ENCODE measurements at regions not wholly inside any gene's neighbourhood (a gene's known extent, or its start where the extent isn't known, plus 50 kb on each side); places are given as distances from the start of the nearest gene placed in this dataset.

- DNase-seq (ENCODE audit: extremely low read depth in 1 of 11, low read depth in 9 of 11, low spot score in 4 of 11), result no peak
These were observed 110.7 kb upstream of the ADGRF1 start for GRCh38 chr6:47152666-47153403.

GRCh38 chr6:47151232-47151898 lies 109.2 kb upstream of the ADGRF1 start:
- no peak for DNase-seq (ENCODE audit: extremely low read depth in 1 of 11, low read depth in 9 of 11, low spot score in 4 of 11)

DNA sequence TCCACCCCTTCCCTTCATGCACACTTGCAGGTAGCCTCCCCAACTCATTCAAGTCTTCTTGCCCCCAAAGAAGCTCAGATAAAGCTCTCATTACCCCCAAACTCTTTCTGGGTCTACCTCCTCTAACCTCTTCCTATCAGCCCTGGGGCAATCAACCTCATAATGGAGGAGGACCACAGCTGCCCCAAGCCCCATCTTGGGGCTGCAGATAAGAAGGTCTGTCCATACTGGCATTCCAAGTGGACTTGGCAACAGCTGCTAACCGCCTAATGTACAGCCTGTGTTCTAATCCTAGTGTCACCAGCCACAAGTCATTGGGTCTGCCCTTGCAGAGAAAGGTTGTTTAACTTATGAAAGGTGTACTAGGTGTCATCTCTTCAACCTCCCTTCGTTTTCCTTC lies 107.4 kb upstream of the ADGRF1 start:
- no peak for DNase-seq (ENCODE audit: extremely low read depth in 1 of 11, low read depth in 9 of 11, low spot score in 4 of 11)

- DNase-seq (ENCODE audit: extremely low read depth in 1 of 11, low read depth in 9 of 11, low spot score in 4 of 11), result no peak
These were observed 106.9 kb upstream of the ADGRF1 start for GRCh38 chr6:47149066-47149465.

GRCh38 chr6:47147836-47148344 lies 105.8 kb upstream of the ADGRF1 start:
- DNase-seq (ENCODE audit: extremely low read depth in 1 of 11, low read depth in 9 of 11, low spot score in 4 of 11), result no peak

GRCh38 chr6:47147175-47147727 lies 105.1 kb upstream of the ADGRF1 start:
- no peak for DNase-seq (ENCODE audit: extremely low read depth in 1 of 11, low read depth in 9 of 11, low spot score in 4 of 11)

DNA sequence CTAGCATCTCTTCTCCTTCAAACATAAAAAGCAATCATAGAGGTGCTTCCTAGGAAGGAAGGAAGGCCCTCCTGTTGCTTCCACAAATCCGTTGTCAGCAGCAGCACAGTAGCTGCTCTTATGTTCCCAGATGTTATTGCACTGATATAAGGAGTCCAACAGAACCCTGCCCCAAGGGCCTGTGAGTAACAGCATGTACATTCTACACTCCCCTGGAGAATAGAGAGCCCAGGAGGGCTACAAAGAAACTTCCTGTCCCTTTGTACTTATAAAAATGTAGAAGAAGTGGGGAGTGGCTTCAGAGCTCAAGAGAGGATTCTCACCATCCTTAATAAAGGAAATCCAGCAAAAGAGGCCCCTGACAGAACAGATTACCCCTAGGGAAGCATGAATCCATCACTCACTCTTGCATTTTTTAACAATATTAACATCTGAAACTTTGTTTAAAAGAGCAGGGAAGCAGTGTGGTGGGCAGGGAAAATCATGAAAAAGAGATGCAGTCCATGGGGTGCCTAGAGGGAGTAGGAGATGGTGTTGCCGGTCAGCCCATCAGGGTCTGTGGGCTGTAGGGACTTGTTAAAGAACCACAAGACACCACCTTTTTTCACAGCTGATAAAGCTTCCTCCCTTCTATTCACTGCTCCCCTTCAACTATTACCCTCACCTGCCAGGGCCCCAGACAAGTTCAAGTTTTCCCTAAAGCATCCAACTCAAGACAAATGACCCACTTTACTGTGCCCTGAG lies 104.5 kb upstream of the ADGRF1 start:
- no peak for DNase-seq (ENCODE audit: extremely low read depth in 1 of 11, low read depth in 9 of 11, low spot score in 4 of 11)

GRCh38 chr6:47145212-47145611 lies 103.1 kb upstream of the ADGRF1 start:
- DNase-seq (ENCODE audit: extremely low read depth in 1 of 11, low read depth in 9 of 11, low spot score in 4 of 11), result no peak

DNA sequence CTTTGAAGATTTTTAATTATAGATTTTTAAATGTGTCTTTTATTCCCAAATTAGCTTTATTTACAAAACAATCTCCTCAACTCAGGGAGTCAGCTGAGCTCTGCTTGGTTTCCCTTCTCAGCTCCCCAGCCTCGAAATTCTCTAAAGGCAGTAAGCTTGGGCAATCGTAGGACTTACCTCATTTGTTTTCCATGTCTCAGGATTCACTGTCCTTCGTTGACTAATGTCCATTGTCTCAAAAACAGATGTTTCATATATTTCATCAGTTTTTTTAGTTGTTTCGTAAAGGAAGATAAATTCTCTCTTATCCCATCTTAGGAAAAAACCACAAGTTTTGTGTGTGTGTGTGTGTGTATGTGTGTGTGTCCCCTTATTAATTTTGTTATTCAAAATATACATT lies 102.2 kb upstream of the ADGRF1 start:
- no peak for DNase-seq (ENCODE audit: extremely low read depth in 1 of 11, low read depth in 9 of 11, low spot score in 4 of 11)

DNA sequence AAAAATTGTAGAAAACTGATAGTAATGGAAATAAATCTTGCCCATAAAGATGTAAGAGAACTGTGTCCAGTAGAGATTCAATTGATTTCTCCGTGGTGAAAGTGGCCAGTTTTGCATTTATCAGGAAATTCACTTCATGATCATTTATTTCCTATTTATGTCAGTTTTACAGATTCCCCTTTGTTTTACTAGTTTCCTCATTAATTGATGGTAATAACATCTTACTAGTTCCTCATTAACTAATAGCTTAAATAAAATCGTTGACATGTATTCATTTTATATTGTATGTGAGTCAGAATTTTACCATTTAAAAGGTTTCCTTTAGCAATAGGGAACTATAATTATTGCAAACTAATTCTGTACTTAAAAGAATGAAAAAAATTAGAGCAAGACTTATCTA lies 99.8 kb upstream of the ADGRF1 start:
- DNase-seq (ENCODE audit: extremely low read depth in 1 of 11, low read depth in 9 of 11, low spot score in 4 of 11), result no peak

DNA sequence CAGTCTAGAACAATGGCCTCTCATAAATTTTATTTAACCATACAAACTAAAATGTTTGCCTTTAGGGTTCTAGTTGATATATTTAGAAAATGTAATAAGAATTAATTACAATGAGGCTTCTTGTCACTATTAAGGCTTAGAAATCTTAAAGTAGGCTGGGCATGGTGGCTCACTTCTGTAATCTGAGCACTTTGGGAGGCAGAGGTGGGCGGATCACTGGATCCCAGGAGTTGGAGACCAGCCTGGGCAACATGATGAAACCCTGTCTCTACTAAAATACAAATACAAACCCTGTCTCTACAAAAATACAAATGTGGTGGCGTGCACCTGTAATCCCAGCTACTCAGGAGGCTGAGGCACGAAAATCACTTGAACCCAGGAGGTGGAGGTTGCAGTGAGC lies 99.0 kb upstream of the ADGRF1 start:
- DNase-seq (ENCODE audit: extremely low read depth in 1 of 11, low read depth in 9 of 11, low spot score in 4 of 11), result no peak

DNA sequence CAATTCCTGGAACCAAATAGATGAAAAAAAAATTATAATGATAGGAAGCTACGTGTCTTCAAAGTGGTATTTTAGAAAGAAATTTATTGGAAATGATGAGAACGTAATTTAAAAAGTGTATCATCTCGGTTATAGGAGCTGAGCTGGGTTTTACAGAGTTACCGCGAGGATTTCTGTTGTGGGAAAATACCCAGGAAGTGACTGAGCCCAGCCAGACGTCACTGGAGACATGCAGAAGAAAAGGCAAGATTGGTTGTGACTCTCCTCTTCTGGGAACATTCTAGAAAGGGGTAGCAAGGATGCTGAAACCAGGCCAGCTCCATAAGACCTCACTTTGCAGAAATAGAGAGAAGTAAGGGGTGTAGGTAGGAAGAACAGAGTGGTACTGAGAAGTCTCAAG lies 95.9 kb upstream of the ADGRF1 start:
- no peak for DNase-seq (ENCODE audit: extremely low read depth in 1 of 11, low read depth in 9 of 11, low spot score in 4 of 11)

GRCh38 chr6:47137073-47137472 lies 94.9 kb upstream of the ADGRF1 start:
- no peak for DNase-seq (ENCODE audit: extremely low read depth in 1 of 11, low read depth in 9 of 11, low spot score in 4 of 11)

DNA sequence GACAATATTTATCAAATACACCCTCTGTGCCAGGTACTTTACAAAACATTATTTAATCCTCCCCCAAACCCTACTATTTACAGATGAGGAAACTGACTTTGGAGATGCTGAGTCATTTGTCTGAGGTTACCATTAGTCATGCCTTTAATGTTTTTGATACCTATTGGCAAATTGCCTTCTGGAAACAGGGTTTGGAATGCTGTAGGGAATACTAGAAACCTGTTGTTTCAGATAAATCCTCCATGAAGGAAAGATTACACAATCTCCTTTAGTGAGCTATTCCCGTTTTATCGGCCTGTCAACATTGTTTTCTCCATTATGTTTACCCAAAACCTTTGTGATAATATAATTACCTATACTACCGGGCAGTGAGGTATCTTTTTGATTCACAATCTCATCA lies 93.6 kb upstream of the ADGRF1 start:
- no peak for DNase-seq (ENCODE audit: extremely low read depth in 1 of 11, low read depth in 9 of 11, low spot score in 4 of 11)

- DNase-seq (ENCODE audit: extremely low read depth in 1 of 11, low read depth in 9 of 11, low spot score in 4 of 11), result no peak
These were observed 92.5 kb upstream of the ADGRF1 start for GRCh38 chr6:47134476-47135189.

DNA sequence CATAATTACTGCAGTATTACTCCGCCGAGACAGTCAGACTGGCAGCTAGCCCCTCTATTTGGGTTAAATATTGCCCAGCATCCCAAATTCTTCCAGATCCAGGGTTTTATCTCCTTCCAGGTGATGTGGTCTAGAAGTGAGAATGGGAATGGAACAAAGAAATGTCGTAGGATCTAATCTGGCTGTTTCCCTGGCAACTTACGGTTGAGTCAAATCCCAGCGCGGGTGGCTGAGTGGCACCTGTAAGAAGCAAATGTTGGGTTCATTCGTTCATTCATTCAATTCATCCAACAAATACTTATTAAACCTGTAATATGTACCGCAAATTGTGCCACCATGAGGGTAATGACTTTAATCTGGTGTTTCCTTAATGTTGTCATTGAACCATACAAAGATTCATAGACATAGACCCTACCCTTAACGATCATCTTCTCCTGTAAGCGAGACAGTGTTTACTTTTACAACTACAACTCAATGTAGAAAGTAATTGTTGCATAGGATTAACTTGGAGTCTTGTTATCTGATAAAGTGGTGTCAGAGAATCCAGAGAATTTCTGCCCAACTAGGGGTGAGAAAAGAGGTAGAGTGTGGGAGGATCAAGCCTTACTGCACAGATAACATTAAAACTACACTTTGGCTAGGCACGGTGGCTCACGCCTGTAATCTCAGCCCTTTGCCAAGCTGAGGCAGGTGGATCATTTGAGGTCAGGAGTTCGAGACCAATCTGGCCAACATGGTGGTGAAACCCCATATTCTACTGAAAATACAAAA lies 91.3 kb upstream of the ADGRF1 start:
- no peak for DNase-seq (ENCODE audit: extremely low read depth in 1 of 11, low read depth in 9 of 11, low spot score in 4 of 11)

- DNase-seq (ENCODE audit: extremely low read depth in 1 of 11, low read depth in 9 of 11, low spot score in 4 of 11), result no peak
These were observed 90.6 kb upstream of the ADGRF1 start for GRCh38 chr6:47132724-47133123.

DNA sequence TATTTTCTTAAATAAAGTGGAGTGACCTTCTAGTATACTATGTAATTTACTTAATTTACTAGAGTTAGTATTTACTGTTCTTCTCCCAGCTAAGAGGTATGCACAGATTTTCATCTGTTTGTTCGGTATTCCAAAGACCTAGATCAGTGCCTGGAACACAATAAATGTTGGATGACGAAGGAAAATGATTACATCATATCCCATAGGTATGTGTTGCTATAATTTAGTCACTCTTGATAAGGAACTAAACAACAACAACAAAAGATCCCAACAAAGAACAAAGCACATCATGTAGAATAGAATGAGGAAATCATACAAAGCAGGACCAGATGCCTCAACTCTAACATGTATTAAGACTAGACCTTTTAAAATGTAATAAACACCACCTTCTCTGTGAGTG lies 89.6 kb upstream of the ADGRF1 start:
- no peak for DNase-seq (ENCODE audit: extremely low read depth in 1 of 11, low read depth in 9 of 11, low spot score in 4 of 11)

DNA sequence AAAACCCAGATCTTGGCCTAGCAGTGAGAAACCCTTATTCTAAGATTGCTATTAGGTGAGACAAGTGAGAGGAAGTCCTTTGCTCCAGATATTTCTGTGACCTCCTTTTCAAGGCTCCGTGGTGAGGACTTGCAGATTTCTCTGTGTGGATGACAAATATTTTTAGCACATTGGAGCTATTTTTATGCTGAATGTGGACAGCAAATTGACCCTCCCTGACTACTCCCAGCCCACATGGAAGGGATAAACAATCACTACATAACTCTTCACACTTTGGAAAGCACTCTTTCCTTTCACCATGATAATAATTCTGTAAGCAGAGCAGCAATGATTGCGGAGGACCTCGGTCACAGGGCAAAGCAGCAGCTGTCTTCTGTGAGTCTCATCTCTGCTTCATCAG lies 88.0 kb upstream of the ADGRF1 start:
- no peak for DNase-seq (ENCODE audit: extremely low read depth in 1 of 11, low read depth in 9 of 11, low spot score in 4 of 11)
